H9 (cell line): ENCODE measurements at regions not wholly inside any gene's neighbourhood (a gene's known extent, or its start where the extent isn't known, plus 50 kb on each side); places are given as distances from the start of the nearest gene placed in this dataset.

ENCODE experiments used
- DNase-seq: peaks from one replicate; pipeline ENCODE4 v3.0.0-alpha.2; 2017
- H2AFZ ChIP-seq: one replicate; pipeline ENCODE4 v1.6.1; 2013; ENCODE audit warnings: mild to moderate bottlenecking, low read length, control low read depth, moderate library complexity
- H2AK5ac ChIP-seq: 2 replicates; pipeline ENCODE4 v1.6.1; 2013; ENCODE audit warnings: low read length, control low read depth, mixed read lengths; ENCODE audit not compliant: insufficient read length
- H2BK120ac ChIP-seq: one replicate; pipeline ENCODE4 v1.6.1; 2013; ENCODE audit warnings: low read depth, mild to moderate bottlenecking, low read length, control low read depth, inconsistent platforms; ENCODE audit not compliant: poor library complexity, severe bottlenecking
- H2BK12ac ChIP-seq: 2 replicates; pipeline ENCODE4 v1.6.1; 2013; ENCODE audit warnings: low read length, control low read depth, mixed read lengths, low read depth; ENCODE audit not compliant: insufficient read length
- H2BK15ac ChIP-seq: 2 replicates; pipeline ENCODE4 v1.6.1; 2013; ENCODE audit warnings: low read depth, low read length, control low read depth
- H2BK20ac ChIP-seq: one replicate; pipeline ENCODE4 v1.6.1; 2013; ENCODE audit warnings: low read depth, mild to moderate bottlenecking, low read length, control low read depth, inconsistent platforms; ENCODE audit not compliant: poor library complexity, severe bottlenecking
- H2BK5ac ChIP-seq: 2 replicates; pipeline ENCODE4 v1.6.1; 2013; ENCODE audit warnings: low read length, control low read depth, mixed read lengths; ENCODE audit not compliant: insufficient read length
- H3K14ac ChIP-seq: 2 replicates; pipeline ENCODE4 v1.6.1; 2013; ENCODE audit warnings: low read length, control low read depth; ENCODE audit not compliant: insufficient read depth
- H3K18ac ChIP-seq: 2 replicates; pipeline ENCODE4 v1.6.1; 2013; ENCODE audit warnings: low read depth, mild to moderate bottlenecking, mixed read lengths, low read length, control low read depth; ENCODE audit not compliant: insufficient read length
- H3K23ac ChIP-seq: 2 replicates; pipeline ENCODE4 v1.6.1; 2013; ENCODE audit warnings: low read length, control low read depth, mixed read lengths, low read depth; ENCODE audit not compliant: insufficient read length
- H3K23me2 ChIP-seq: 2 replicates; pipeline ENCODE4 v1.6.1; 2013; ENCODE audit warnings: low read depth, mild to moderate bottlenecking, mixed read lengths, low read length, control low read depth; ENCODE audit not compliant: insufficient read length, poor library complexity, severe bottlenecking
- H3K27ac ChIP-seq: 2 replicates; pipeline ENCODE4 v1.5.1; 2013; ENCODE audit warnings: low read length, control low read depth, mixed read lengths, low read depth; ENCODE audit not compliant: insufficient read length
- H3K27me3 ChIP-seq: 2 replicates; pipeline ENCODE4 v1.6.1; 2013; ENCODE audit warnings: low read length, control low read depth, inconsistent platforms; ENCODE audit not compliant: insufficient read depth
- H3K4ac ChIP-seq: 2 replicates; pipeline ENCODE4 v1.6.1; 2013; ENCODE audit warnings: low read depth, mild to moderate bottlenecking, control low read depth, inconsistent platforms, low read length, moderate library complexity
- H3K4me1 ChIP-seq: 2 replicates; pipeline ENCODE4 v1.6.1; 2013; ENCODE audit warnings: low read length, control low read depth, inconsistent platforms; ENCODE audit not compliant: insufficient read depth
- H3K4me2 ChIP-seq: 2 replicates; pipeline ENCODE4 v1.6.1; 2013; ENCODE audit warnings: low read length, control low read depth, mixed read lengths; ENCODE audit not compliant: insufficient read length, insufficient read depth
- H3K56ac ChIP-seq: 2 replicates; pipeline ENCODE4 v1.6.1; 2013; ENCODE audit warnings: low read depth, mild to moderate bottlenecking, mixed read lengths, low read length, control low read depth; ENCODE audit not compliant: insufficient read length
- H3K79me1 ChIP-seq: 2 replicates; pipeline ENCODE4 v1.6.1; 2013; ENCODE audit warnings: low read depth, mild to moderate bottlenecking, moderate library complexity, low read length, control low read depth, inconsistent platforms; ENCODE audit not compliant: insufficient read depth, poor library complexity, severe bottlenecking
- H3K79me2 ChIP-seq: 2 replicates; pipeline ENCODE4 v1.6.1; 2013; ENCODE audit warnings: low read length, control low read depth, inconsistent platforms; ENCODE audit not compliant: insufficient read depth
- H3K9ac ChIP-seq: 2 replicates; pipeline ENCODE4 v1.6.1; 2013; ENCODE audit warnings: low read length, control low read depth, mixed read lengths; ENCODE audit not compliant: insufficient read length; ENCODE audit errors: extremely low read depth
- H3K9me3 ChIP-seq: one replicate; pipeline ENCODE4 v1.6.1; 2013; ENCODE audit warnings: low read depth, low read length, inconsistent platforms; ENCODE audit not compliant: control insufficient read depth
- H3T11ph ChIP-seq: one replicate; pipeline ENCODE4 v1.6.1; 2013; ENCODE audit warnings: mild to moderate bottlenecking, low read length, control low read depth, inconsistent platforms
- H4K20me1 ChIP-seq: one replicate; pipeline ENCODE4 v1.6.1; 2013; ENCODE audit not compliant: control insufficient read depth, insufficient read length, insufficient read depth
- H4K5ac ChIP-seq: 2 replicates; pipeline ENCODE4 v1.6.1; 2013; ENCODE audit warnings: low read depth, mild to moderate bottlenecking, mixed read lengths, low read length, control low read depth; ENCODE audit not compliant: insufficient read length
- H4K8ac ChIP-seq: replicated peaks from 2 replicates; pipeline ENCODE4 v1.6.1; 2013; ENCODE audit warnings: low read length, control low read depth, mixed read lengths, low read depth; ENCODE audit not compliant: insufficient read length
- H4K91ac ChIP-seq: 2 replicates; pipeline ENCODE4 v1.6.1; 2013; ENCODE audit warnings: low read depth, mild to moderate bottlenecking, moderate library complexity, mixed read lengths, low read length, control low read depth; ENCODE audit not compliant: insufficient read length
- H3K27ac Mint-ChIP-seq, 3 experiments: 2 replicates in 2 of 3; 3 replicates in 1 of 3; pipeline ENCODE4 v1.8.0; 2020 to 2021; ENCODE audit warnings: mixed read lengths in 3 of 3, mild to moderate bottlenecking in 1 of 3, moderate library complexity in 1 of 3
- H3K27me3 Mint-ChIP-seq: 2 replicates; pipeline ENCODE4 v1.8.0; 2021; ENCODE audit warnings: low read depth, mild to moderate bottlenecking, moderate library complexity, mixed read lengths
- H3K36me3 Mint-ChIP-seq, 3 experiments: 2 replicates in 2 of 3; 3 replicates in 1 of 3; pipeline ENCODE4 v1.8.0; 2020 to 2021; ENCODE audit warnings: low read depth in 3 of 3, mixed read lengths in 3 of 3; ENCODE audit not compliant: insufficient read depth in 1 of 3
- H3K4me1 Mint-ChIP-seq, 2 experiments: 2 replicates each; pipeline ENCODE4 v1.8.0; 2020; ENCODE audit warnings: mixed read lengths in 2 of 2
- H3K4me3 Mint-ChIP-seq, 2 experiments: 2 replicates in 1 of 2; 3 replicates in 1 of 2; pipeline ENCODE4 v1.8.0; 2020 to 2021; ENCODE audit warnings: mild to moderate bottlenecking in 2 of 2, mixed read lengths in 2 of 2, moderate library complexity in 1 of 2
- H3K9me3 Mint-ChIP-seq, 2 experiments: 2 replicates in 1 of 2; 3 replicates in 1 of 2; pipeline ENCODE4 v1.8.0; 2020; ENCODE audit warnings: mild to moderate bottlenecking in 2 of 2, mixed read lengths in 2 of 2, moderate library complexity in 1 of 2
- CTCF ChIP-seq: fragments of 200-600 bp; sonication (generic); conservative IDR thresholded peaks from 3 replicates; pipeline ENCODE4 v1.8.0; 2021; ENCODE audit warnings: antibody characterized with exemption, mild to moderate bottlenecking
- WGBS: extraction: QIAGEN DNeasy Blood & Tissue Kit; methylation state at CpG from one replicate; pipeline ENCODE4 v1.1.7; 2013; ENCODE audit warnings: missing lambda C conversion rate, low lambda C conversion rate, mixed read lengths; ENCODE audit not compliant: insufficient read length; ENCODE audit errors: extremely low coverage; 5-methylcytosine and 5-hydroxymethylcytosine counted together

- no peaks in the 10 kb centered on the region for H3K4me1 ChIP-seq
- no peak overlapping the region for H3T11ph ChIP-seq
- no peak overlapping the region for H2BK5ac ChIP-seq
- H3K27ac Mint-ChIP-seq, result no peak overlapping the region
- H2BK12ac ChIP-seq, result no peak overlapping the region
- H3K27me3 Mint-ChIP-seq, result no peaks in the 10 kb centered on the region; the same call in 1 of the 2 replicates
- no peaks in the 10 kb centered on the region for H3K4me1 Mint-ChIP-seq
- H3K36me3 Mint-ChIP-seq, result peaks cover 0 to 12% (median 2%) of the 10 kb centered on the region in 3 experiments; a peak in 4 of 7 replicates
- no peaks in the 10 kb centered on the region for H3K23me2 ChIP-seq
- H2AK5ac ChIP-seq, result no peak overlapping the region
- H2BK120ac ChIP-seq, result no peak overlapping the region
- no peaks in the 10 kb centered on the region for H3K27me3 ChIP-seq
- no peaks in the 10 kb centered on the region for H3K9me3 ChIP-seq
- no peak for TF ChIP-seq CTCF
- peaks cover 8 to 9% of the 10 kb centered on the region in 2 experiments; a peak in 4 of 5 replicates for H3K9me3 Mint-ChIP-seq
- no peak overlapping the region for H3K4ac ChIP-seq
- H4K8ac ChIP-seq, result no peak overlapping the region
- no CpG with 5 or more reads among the region's 2 CpGs for WGBS
- no peak overlapping the region for H2BK15ac ChIP-seq
- H2BK20ac ChIP-seq, result no peak overlapping the region
- no peaks in the 10 kb centered on the region for H3K79me2 ChIP-seq
- H3K79me1 ChIP-seq, result no peaks in the 10 kb centered on the region
- no peak overlapping the region for H3K18ac ChIP-seq
- H3K14ac ChIP-seq, result no peak overlapping the region
- H3K23ac ChIP-seq, result no peak overlapping the region
- H3K27ac ChIP-seq, result no peak overlapping the region
- no peak overlapping the region for H3K9ac ChIP-seq
- H3K4me3 Mint-ChIP-seq, result no peak overlapping the region
- no peaks in the 10 kb centered on the region for H4K20me1 ChIP-seq
- no peak overlapping the region for H3K56ac ChIP-seq
- no peak overlapping the region for H3K4me2 ChIP-seq
- no peak overlapping the region for H2AFZ ChIP-seq
- no peak overlapping the region for H4K5ac ChIP-seq
- no peak overlapping the region for H4K91ac ChIP-seq
- DNase-seq, result no peak
These were observed 227.9 kb upstream of the TARS1 start for GRCh38 chr5:33212900-33213299.
